H54 (cell line): ENCODE measurements at regions not wholly inside any gene's neighbourhood (a gene's known extent, or its start where the extent isn't known, plus 50 kb on each side); places are given as distances from the start of the nearest gene placed in this dataset.

Experiments
- DNase-seq: peaks from one replicate; pipeline ENCODE4 v3.0.0; 2011; ENCODE audit warnings: low spot score, mixed read lengths; ENCODE audit not compliant: insufficient read length
- FAIRE-seq: peaks from 3 replicates; lab custom pipeline; 2011; peaks lifted over from hg19 to GRCh38; lab: Jason Lieb, UNC
- POLR2A ChIP-seq: IDR thresholded peaks from 2 replicates; pipeline ENCODE4 v1.6.1; 2011; ENCODE audit warnings: low read depth, mild to moderate bottlenecking, low read length

DNA sequence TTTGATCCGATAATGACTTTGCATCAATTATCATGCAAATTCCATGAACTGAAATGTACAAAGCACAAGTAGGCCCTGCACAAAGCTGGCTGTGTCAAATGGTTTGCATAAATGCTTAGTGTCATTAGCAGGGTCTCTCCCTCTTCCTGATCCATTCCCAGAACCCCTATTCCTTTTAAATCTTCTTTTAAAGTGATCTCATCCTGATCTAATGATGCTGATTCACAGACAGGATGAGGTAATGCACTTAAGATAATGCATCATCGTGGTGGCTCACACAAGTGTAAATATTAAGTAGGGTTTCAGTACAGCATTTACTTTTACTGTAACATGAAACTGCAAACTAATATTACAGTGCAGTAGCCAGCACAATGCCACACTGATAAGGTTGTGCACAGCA lies 304.8 kb upstream of the SOX11 start:
- no peak for DNase-seq
- FAIRE-seq, result no peak
- no peak for TF ChIP-seq POLR2A

DNA sequence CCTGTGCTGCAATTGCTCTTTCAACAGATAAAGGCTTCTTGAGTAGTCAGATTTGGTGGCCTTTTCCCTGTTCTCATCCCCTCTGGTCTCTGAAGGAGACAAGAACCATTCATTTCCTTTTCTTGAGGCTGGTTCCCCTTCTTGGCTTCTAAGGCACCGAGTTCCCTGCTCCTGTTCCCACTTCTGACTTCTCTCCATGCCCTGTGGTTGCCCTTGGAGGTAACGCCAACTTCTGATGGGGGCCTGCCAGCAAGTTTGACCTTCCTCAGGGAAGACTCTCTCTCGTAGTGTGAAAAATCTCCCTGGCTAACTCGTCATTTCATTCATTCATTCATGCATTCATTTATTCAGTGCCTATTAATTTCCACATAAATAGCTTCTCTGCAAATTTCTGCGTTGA lies 302.4 kb upstream of the SOX11 start:
- DNase-seq (no peak), FAIRE-seq (no peak)
- TF ChIP-seq POLR2A, result no peak

DNA sequence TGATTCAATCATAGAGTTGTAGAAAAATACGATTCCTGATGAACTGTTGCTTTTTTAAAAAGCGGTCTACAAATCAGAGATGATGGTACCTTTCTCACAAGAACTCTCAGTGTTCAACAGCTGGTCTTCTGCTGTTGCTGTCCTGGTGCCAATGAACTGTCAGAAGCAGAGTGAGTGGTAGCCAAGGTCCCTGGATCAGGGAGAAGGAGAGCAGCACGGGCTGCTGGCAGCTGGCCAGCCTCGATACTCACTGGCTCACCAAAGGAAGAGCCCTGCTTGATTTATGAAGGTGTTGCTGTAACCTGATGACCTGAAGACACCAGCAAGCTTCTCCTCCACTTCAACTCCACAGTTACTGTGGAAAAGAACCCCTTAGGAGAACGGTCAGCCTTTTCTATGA lies 300.8 kb upstream of the SOX11 start:
- TF ChIP-seq POLR2A, result no peak
- FAIRE-seq, result no peak
- no peak for DNase-seq

DNA sequence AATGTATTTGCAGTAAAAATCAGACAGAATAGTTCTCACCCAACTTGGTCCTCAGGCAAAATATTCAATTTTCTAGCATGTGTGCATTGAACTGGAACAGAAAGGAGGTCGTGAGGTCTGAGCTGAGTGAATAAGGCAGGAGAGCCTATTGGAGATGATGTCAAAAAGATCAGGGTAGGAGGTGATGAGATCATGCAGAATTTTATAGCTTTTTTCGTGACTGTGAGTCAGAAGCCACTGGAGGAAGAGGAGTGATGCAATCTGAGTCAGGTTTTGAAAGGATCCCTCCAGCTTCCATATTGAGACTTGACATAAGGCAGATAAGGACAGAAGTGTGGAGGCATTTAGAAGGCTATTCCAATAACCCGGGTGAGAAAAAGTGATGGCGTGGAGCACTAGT lies 299.5 kb upstream of the SOX11 start:
- TF ChIP-seq POLR2A, result no peak
- no peak for FAIRE-seq
- no peak for DNase-seq

DNA sequence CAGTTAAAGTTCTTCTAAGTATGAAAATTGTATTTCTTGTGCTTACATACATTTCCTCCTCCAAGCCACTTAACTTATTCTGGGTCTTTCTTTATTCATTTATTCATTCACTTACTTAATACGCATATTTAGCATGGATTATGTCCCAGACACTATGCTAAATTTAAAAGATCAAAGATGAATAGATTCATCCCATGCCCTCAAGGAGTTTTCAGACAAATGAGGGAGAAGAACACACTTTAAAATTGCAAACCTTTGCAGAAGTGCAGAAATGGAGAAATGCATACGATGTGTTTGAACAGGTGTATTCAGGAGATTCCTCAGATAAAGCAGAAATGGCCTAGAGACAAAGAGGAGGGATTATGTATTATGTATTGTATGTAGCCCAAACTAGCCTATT lies 298.7 kb upstream of the SOX11 start:
- DNase-seq (no peak), FAIRE-seq (no peak)
- no peak for TF ChIP-seq POLR2A

DNA sequence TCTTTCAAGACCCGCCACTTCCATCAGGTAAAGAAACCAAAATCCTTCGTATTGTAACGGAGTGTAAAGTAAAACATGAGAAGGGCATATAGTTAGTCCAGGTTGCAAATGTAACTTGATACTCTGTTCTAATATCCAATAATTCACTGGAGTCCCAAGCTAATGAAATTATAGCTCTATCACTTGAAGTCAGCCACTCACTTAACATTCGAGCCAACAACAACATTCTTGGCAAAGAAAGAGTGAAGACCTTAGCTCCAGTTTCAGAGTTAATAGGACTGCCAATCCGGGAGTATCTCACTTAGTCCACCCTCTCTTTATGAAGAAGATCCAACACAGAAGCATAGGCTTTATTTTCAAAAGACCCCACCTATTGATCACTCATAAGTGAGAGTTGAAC lies 298.0 kb upstream of the SOX11 start:
- no peak for DNase-seq
- TF ChIP-seq POLR2A, result no peak
- FAIRE-seq, result no peak

DNA sequence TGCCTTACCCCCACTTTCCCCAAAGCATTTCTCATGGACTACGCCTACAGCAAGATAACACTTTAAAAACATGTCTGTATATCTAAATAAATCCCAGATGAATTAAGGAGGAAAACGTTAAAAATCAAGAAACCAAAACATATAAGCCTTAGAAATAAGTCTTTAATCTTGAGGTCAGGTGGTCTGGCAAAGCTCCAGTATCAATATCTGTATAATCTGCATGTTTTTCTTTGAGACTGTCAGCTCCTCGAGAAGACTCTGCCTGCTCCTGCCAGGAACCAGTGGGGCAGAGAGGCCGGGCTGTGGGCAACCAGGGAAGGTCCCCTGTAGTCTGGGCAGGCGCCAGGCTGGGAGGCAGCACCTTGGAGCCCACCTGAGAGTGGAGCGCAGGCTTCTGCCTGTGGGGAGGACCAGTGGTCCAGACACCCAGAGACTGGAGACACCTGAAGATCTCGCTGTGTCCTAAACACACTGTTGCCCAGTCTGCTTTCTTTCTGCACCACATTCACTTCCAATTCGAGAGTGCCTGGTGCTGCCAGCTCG lies 291.0 kb upstream of the SOX11 start:
- no peak for TF ChIP-seq POLR2A
- FAIRE-seq, result no peak
- DNase-seq, result no peak

DNA sequence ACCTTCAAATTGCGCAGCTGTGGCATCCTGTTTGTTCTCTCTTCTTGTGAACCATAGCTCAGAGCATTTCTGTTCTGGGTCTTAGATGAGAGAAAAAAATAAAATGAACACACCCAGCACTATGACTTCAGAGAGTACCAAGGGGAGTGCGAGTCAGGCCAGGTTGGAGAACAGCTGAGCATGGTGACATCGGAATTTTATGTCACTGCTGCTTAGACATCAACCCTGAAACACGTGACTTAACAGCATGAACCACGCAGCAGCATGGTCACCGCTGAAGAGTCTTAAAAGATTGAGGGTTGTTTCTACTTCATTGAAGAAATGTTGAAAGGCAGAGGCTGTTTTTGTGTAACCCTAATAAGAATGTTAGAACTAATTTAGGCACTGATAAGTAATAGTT lies 288.8 kb upstream of the SOX11 start:
- DNase-seq (no peak), FAIRE-seq (no peak)
- TF ChIP-seq POLR2A, result no peak

DNA sequence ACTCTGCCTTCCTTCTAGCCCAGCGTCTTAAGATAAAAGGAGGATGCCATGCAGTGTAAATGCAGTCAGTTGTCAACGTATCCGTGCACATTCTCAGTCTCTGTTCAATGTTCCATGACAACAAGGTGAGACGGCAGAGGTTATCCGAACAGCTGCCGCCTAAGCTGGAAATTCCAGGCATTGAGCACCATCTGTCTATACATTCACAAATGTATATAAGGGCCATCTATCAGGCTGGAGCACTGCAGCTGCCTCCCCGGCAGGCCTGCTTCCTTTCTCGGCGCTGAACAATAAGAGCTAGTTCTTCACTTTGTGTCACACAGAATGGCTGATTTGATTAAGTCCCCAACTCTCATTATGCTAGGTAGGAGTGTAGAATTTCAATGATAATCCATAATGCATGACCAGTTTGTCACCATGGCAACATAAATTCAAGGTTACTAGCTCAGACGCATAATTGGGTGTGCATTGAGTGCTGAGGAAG lies 282.2 kb upstream of the SOX11 start:
- no peak for FAIRE-seq
- DNase-seq, result no peak

DNA sequence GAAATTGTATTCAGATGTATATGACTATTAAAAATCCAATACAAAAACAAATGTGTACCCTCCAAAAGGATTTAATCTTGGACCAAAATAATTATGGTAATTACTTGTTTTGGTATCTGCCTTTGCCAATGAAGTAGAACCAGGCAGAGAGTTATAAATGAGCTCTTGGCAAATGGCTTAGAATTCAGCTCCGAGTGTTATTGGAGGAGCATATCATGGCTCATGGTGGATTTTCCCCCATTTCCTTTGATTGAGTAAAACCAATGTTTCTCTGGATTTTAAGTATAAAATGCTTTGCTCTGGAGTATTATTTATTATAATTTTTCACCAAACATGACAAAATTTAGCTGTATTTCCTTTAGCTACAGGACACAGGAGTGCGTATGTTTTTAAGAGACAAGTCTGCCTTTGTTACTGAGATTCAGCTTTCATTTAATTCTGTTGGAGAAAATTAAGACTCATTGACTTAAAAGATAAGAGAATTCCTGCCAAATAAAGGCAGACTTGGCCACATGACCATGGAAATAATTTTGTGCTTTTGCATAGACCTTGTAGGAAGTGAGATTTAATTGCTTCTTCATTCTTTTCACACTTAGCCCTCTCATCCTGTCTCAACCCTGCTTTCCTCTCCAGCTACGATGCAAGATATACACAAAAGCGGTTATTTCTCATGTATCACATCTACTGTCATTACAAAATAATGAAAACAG lies 281.0 kb upstream of the SOX11 start:
- no peak for FAIRE-seq
- TF ChIP-seq POLR2A, result no peak
- no peak for DNase-seq

More for the DNA sequence above, 282.2 kb upstream of the SOX11 start:
- TF ChIP-seq POLR2A, result no peak

DNA sequence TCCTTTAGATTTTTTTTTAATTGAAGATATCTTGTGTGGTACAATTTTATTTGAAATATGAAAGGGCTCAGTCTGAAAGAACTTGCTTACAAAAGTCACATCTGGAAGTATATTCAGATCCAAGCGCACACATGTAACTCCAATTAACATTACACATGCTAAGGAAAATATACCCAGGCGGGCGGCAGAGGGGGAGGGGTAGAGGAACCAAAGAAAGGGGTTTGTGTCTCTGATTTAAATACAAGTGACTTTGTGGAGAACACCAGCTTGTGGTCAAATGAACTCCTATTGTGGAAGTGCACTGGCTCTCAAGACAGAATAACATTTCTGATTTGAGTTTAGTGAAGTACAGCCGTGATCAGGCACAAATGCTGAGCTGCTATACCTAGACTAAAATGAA lies 280.2 kb upstream of the SOX11 start:
- no peak for DNase-seq
- FAIRE-seq, result no peak
- TF ChIP-seq POLR2A, result no peak

DNA sequence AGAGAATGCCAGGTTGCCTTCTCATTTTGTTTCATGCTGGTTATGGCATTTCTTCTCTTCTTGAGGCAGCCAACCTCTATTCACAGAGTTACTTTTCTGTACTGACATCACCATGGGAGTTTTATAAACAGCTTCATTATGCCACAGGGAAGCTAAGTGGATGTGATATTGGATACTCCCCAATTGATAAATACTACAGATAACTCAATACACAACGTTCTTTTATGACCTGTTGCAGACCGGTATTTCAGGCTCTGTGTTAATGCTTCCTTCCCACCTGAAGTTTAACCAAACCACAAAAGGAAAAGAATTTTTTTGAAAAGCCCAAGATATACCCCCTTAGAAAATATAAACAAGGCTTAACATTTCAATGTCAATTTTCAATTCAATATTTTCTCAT lies 258.3 kb upstream of the SOX11 start:
- FAIRE-seq (no peak), DNase-seq (no peak)
- TF ChIP-seq POLR2A, result no peak

DNA sequence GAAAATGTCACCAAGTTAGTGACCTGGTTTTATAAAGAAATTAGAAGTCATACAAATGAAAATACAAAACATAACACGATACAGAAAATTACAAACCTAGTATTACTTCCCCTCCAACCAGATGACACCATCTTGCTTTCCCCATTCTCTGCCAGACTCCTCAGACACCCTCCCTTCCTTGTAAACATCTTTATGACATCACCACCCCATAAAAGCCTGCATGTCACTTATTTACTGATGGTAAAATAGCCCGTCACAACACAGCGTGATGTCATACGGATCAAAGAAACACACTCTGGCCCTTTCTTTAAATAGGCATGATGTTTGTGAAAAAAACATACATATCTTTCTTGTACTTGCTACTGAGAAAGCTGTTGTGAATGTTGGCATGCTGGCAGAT lies 254.8 kb upstream of the SOX11 start:
- TF ChIP-seq POLR2A, result no peak
- no peak for DNase-seq
- FAIRE-seq, result no peak

DNA sequence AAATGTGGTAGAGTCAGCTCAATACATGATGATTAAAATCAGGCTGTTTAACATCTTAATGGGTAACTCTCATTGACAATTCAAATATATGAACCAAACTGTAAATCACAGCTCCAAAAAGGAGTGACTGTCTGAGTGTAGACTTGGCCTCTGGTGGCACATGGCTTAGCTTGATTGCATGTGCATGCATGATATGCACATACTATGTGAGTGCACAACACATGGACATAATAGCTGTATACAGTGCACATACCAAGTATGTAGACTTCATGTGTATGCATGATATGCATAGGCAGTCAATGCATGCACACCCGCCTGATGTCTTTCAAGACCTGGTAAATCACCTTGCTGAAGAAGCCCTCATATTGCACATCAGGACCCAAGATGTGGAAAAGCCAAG lies 252.0 kb upstream of the SOX11 start:
- no peak for TF ChIP-seq POLR2A
- no peak for FAIRE-seq

DNA sequence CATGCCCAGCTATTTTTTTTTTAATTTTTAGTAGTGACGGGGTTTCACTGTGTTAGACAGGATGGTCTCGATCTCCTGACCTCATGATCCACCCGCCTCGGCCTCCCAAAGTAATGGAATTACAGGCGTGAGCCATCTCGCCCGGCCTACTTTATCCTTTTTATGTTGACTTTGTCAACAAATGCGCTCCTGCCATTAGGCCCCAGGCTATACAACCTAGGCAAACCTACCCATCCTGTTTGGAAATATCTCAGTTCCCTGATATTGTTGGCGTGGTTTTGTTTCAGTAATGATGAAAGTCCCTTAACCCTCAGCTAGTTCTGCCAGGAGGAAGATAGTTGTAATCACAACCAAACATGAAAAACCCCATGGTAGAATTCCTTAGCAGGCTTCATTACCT lies 249.4 kb upstream of the SOX11 start:
- TF ChIP-seq POLR2A, result no peak
- FAIRE-seq (no peak), DNase-seq (no peak)

More for the DNA sequence above, 252.0 kb upstream of the SOX11 start:
- DNase-seq, result no peak
